IMR-90 (cell line): ENCODE measurements at regions not wholly inside any gene's neighbourhood (a gene's known extent, or its start where the extent isn't known, plus 50 kb on each side); places are given as distances from the start of the nearest gene placed in this dataset.

Experiments used
- ATAC-seq: fragments of 200-7000 bp; cut with Tn5 transposase; 2 replicates; pipeline ENCODE4 v1.9.1; 2020; ENCODE audit warnings: low read depth, mild to moderate bottlenecking, moderate library complexity
- BruUV-seq: library from RNA; stranded (reverse); fragments of 400-500 nt; replicated peaks from 2 replicates; lab custom pipeline; 2021; lab: Mats Ljungman, UMichigan
- CTCF ChIA-PET: fragments of 300-600 bp; formaldehyde crosslinking; extraction: SDS; loops from one replicate; lab custom pipeline; 2021; ENCODE audit warnings: antibody characterized with exemption; lab: Yijun Ruan, JAX
- POLR2A ChIA-PET: fragments of 300-600 bp; sonication (Branson Sonifier 250); formaldehyde crosslinking; loops from one replicate; lab custom pipeline; 2022; ENCODE audit warnings: antibody characterized with exemption; ENCODE audit not compliant: unreplicated experiment; lab: Charles Lee
- DNase-seq: peaks from one replicate; pipeline ENCODE4 v3.0.0; 2013
- H2AFZ ChIP-seq: replicated peaks from 2 replicates; pipeline ENCODE3; 2013; ENCODE audit warnings: low read length, mild to moderate bottlenecking; ENCODE audit not compliant: poor library complexity
- H2AK5ac ChIP-seq: 2 replicates; pipeline ENCODE4 v1.6.1; 2013; ENCODE audit warnings: low read depth, low read length, inconsistent platforms
- H2AK9ac ChIP-seq: replicated peaks from 2 replicates; pipeline ENCODE3; 2013; ENCODE audit warnings: mild to moderate bottlenecking, low read depth, low read length, moderate library complexity; ENCODE audit not compliant: poor library complexity
- H2BK120ac ChIP-seq: 2 replicates; pipeline ENCODE4 v1.6.1; 2013; ENCODE audit warnings: low read depth, low read length, inconsistent platforms
- H2BK15ac ChIP-seq: 3 replicates; pipeline ENCODE4 v1.6.1; 2013; ENCODE audit warnings: low read depth, low read length, inconsistent platforms
- H2BK20ac ChIP-seq: 2 replicates; pipeline ENCODE4 v1.6.1; 2013; ENCODE audit warnings: low read depth, mild to moderate bottlenecking, inconsistent platforms, low read length, moderate library complexity
- H2BK5ac ChIP-seq: 2 replicates; pipeline ENCODE4 v1.6.1; 2013; ENCODE audit warnings: mild to moderate bottlenecking, low read depth, low read length, inconsistent platforms; ENCODE audit not compliant: poor library complexity, severe bottlenecking
- H3K14ac ChIP-seq: replicated peaks from 2 replicates; pipeline ENCODE4 v1.6.1; 2013; ENCODE audit warnings: low read depth, low read length, inconsistent platforms
- H3K18ac ChIP-seq: 2 replicates; pipeline ENCODE4 v1.6.1; 2013; ENCODE audit warnings: low read depth, low read length, control low read depth
- H3K23ac ChIP-seq: 2 replicates; pipeline ENCODE4 v1.6.1; 2013; ENCODE audit warnings: low read depth, low read length, inconsistent platforms
- H3K27ac ChIP-seq: 2 replicates; pipeline ENCODE4 v1.5.1; 2013; ENCODE audit warnings: mild to moderate bottlenecking, control low read depth, low read length; ENCODE audit not compliant: insufficient read depth
- H3K27me3 ChIP-seq: 2 replicates; pipeline ENCODE4 v1.6.1; 2013; ENCODE audit warnings: low read length; ENCODE audit not compliant: control insufficient read depth, insufficient read depth
- H3K36me3 ChIP-seq: 2 replicates; pipeline ENCODE4 v1.6.1; 2013; ENCODE audit warnings: low read length, mixed read lengths; ENCODE audit not compliant: control insufficient read depth, insufficient read depth
- H3K4ac ChIP-seq: 2 replicates; pipeline ENCODE4 v1.6.1; 2013; ENCODE audit warnings: low read depth, low read length, inconsistent platforms
- H3K4me1 ChIP-seq: 2 replicates; pipeline ENCODE4 v1.6.1; 2013; ENCODE audit warnings: low read length, mixed read lengths; ENCODE audit not compliant: control insufficient read depth, insufficient read depth
- H3K4me2 ChIP-seq: 2 replicates; pipeline ENCODE4 v1.6.1; 2013; ENCODE audit warnings: low read depth, mild to moderate bottlenecking, control low read depth, low read length, moderate library complexity
- H3K4me3 ChIP-seq: 2 replicates; pipeline ENCODE4 v1.5.1; 2013; ENCODE audit warnings: low read depth, mild to moderate bottlenecking, control low read depth, low read length, moderate library complexity; ENCODE audit not compliant: insufficient read depth
- H3K56ac ChIP-seq: 2 replicates; pipeline ENCODE4 v1.6.1; 2013; ENCODE audit warnings: low read length, inconsistent platforms; ENCODE audit not compliant: insufficient read depth; ENCODE audit errors: extremely low read depth
- H3K79me1 ChIP-seq, 2 experiments: 2 replicates each; pipeline ENCODE4 v1.6.1; 2013; ENCODE audit warnings: low read length in 2 of 2, inconsistent platforms in 1 of 2, low read depth in 1 of 2
- H3K9ac ChIP-seq: 2 replicates; pipeline ENCODE4 v1.6.1; 2013; ENCODE audit warnings: low read depth, low read length, control low read depth
- H3K9me1 ChIP-seq: 2 replicates; pipeline ENCODE4 v1.6.1; 2013; ENCODE audit warnings: low read length, inconsistent platforms; ENCODE audit not compliant: insufficient read depth
- H3K9me3 ChIP-seq: 2 replicates; pipeline ENCODE4 v1.6.1; 2013; ENCODE audit warnings: low read length; ENCODE audit not compliant: control insufficient read depth, insufficient read depth
- H4K20me1 ChIP-seq: 2 replicates; pipeline ENCODE4 v1.6.1; 2013; ENCODE audit warnings: low read length, inconsistent platforms; ENCODE audit not compliant: insufficient read depth
- H4K5ac ChIP-seq: 2 replicates; pipeline ENCODE4 v1.6.1; 2013; ENCODE audit warnings: mild to moderate bottlenecking, low read depth, low read length, control low read depth
- H4K8ac ChIP-seq, 2 experiments: 2 replicates each; pipeline ENCODE4 v1.6.1; 2013; ENCODE audit warnings: low read depth in 2 of 2, low read length in 2 of 2, control low read depth in 1 of 2, inconsistent platforms in 1 of 2
- H4K91ac ChIP-seq: 2 replicates; pipeline ENCODE4 v1.6.1; 2013; ENCODE audit warnings: low read depth, low read length, inconsistent platforms; ENCODE audit not compliant: insufficient read depth
- MXI1 ChIP-seq: IDR thresholded peaks from 2 replicates; pipeline ENCODE4 v1.6.1; 2012; ENCODE audit warnings: low read depth, mild to moderate bottlenecking, low read length, moderate library complexity, borderline replicate concordance
- WGBS, 2 experiments: methylation state at CpG; one replicate each; pipeline versions ENCODE4 v1.1.5 to v1.1.7; 2013; ENCODE audit warnings: missing lambda C conversion rate in 2 of 2; ENCODE audit not compliant: insufficient read length in 1 of 2; ENCODE audit errors: extremely low coverage in 2 of 2; 5-methylcytosine and 5-hydroxymethylcytosine counted together
- dilution Hi-C: fragments of 300-500 bp; cut with HindIII; formaldehyde crosslinking; loops from one replicate; pipeline ENCODE4 v1.14.3; 2018; ENCODE audit warnings: low sequenced_read_pairs; ENCODE audit not compliant: unreplicated experiment
- in situ Hi-C: fragments of 300-500 bp; cut with MboI; formaldehyde crosslinking; loops from 3 replicates; pipeline ENCODE4 v1.14.3; 2019; ENCODE audit warnings: low sequenced_read_pairs, inconsistent platforms, mixed read lengths
- intact Hi-C: fragments of 100-400 bp; cut with micrococcal nuclease; formaldehyde crosslinking; loops from 2 replicates; pipeline ENCODE4 v1.10.0; 2022

DNA sequence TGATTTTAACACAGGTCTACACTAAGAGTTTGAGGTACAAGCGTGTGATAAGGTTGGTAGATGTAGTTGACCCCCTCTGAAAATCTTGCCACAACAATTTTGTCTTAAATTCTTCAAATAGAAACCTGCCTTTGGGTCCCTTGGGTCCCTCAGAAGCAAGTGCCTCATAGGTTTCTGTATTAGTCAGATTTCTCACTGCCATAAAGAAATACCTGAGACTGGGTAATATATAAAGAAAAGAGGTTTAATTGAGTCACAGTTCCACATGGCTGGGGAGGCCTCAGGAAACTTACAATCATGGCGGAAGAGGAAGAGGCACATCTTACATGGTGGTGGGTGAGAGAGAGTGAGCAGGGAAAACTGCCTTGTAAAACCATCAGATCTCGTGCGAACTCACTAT is 301.2 kb downstream of the MAP2K6 start:
- DNase-seq, result no peak
- no peak for TF ChIP-seq MXI1
- WGBS, 2 experiments, result no CpG with 5 or more reads among the region's 4 CpGs
- Histone ChIP-seq H4K20me1 (no peaks in the 10 kb centered on the region), H3K18ac (no peak overlapping the region), H3K79me1 (no peaks in the 10 kb centered on the region), H4K8ac (no peak overlapping the region), H4K5ac (no peak overlapping the region; the same call in 1 of the 2 replicates), H3K14ac (no peak overlapping the region), H3K4me3 (no peak overlapping the region), H2AFZ (no peak overlapping the region), H4K91ac (no peak overlapping the region), H2BK120ac (no peak overlapping the region), H3K27me3 (no peaks in the 10 kb centered on the region), H3K36me3 (no peaks in the 10 kb centered on the region), H2AK5ac (peak overlapping the region; percentile 56), H3K23ac (no peak overlapping the region), H3K4ac (no peak overlapping the region), H3K27ac (no peak overlapping the region), H2BK5ac (no peak overlapping the region), H3K4me1 (peaks cover 11% of the 10 kb centered on the region), H3K9me1 (no peaks in the 10 kb centered on the region), H3K9me3 (no peaks in the 10 kb centered on the region), H2BK15ac (no peak overlapping the region), H2AK9ac (no peak overlapping the region), H3K9ac (no peak overlapping the region), H2BK20ac (no peak overlapping the region), H3K56ac (no peak overlapping the region), H3K4me2 (no peak overlapping the region)
- no TSS peak for BruUV-seq
- no peak for ATAC-seq
- intact Hi-C loops, result no loop called here
- in situ Hi-C loops, result no loop called here
- ChIA-PET POLR2A (no interaction called here), CTCF (no interaction called here)
- dilution Hi-C loops, result no loop called here
